ENCODE measurements at regions not wholly inside any gene's neighbourhood (a gene's known extent, or its start where the extent isn't known, plus 50 kb on each side); places are given as distances from the start of the nearest gene placed in this dataset.
"Not testable (repeated sequence)": the region's sequence is repeated elsewhere in the genome, so short reads cannot be mapped to it uniquely, and the experiment has no call there.

GRCh38 chr10:55892276-55892675 lies 468.8 kb downstream of the ZWINT start:
- no peak for DNase-seq

- no peak for DNase-seq
Observed at GRCh38 chr10:55881588-55881987, 479.5 kb downstream of the ZWINT start.

GRCh38 chr10:55873485-55873884 lies 487.6 kb downstream of the ZWINT start:
- no peak for DNase-seq

- DNase-seq, result no peak
Observed at GRCh38 chr10:55870186-55870585, 490.9 kb downstream of the ZWINT start.

- DNase-seq, result no peak
Observed at GRCh38 chr10:55867848-55868247, 493.2 kb downstream of the ZWINT start.

- DNase-seq, result no peak
Observed at GRCh38 chr10:55858730-55859129, 502.3 kb downstream of the ZWINT start.

GRCh38 chr10:55852900-55853299 lies 508.2 kb downstream of the ZWINT start:
- no peak for DNase-seq

GRCh38 chr10:55837273-55837672 lies 523.8 kb downstream of the ZWINT start:
- DNase-seq, result no peak

GRCh38 chr10:55822096-55822495 lies 539.0 kb downstream of the ZWINT start:
- DNase-seq, result no peak

GRCh38 chr10:55820478-55820877 lies 540.6 kb downstream of the ZWINT start:
- DNase-seq, result no peak

- no peak for DNase-seq
Observed at GRCh38 chr10:55820071-55820470, 541.0 kb downstream of the ZWINT start.

GRCh38 chr10:55813451-55814170 lies 547.4 kb downstream of the ZWINT start:
- DNase-seq, result no peak

GRCh38 chr10:55803055-55803454 lies 558.0 kb downstream of the ZWINT start:
- no peak for DNase-seq

GRCh38 chr10:55801353-55801661 lies 559.8 kb downstream of the ZWINT start:
- DNase-seq, result no peak

GRCh38 chr10:55800602-55801352 lies 560.3 kb downstream of the ZWINT start:
- no peak for DNase-seq

GRCh38 chr10:55793024-55793423 lies 568.0 kb downstream of the ZWINT start:
- DNase-seq, result no peak

GRCh38 chr10:55790276-55790675 lies 570.8 kb downstream of the ZWINT start:
- not testable (repeated sequence) for DNase-seq

- DNase-seq, result no peak
Observed at GRCh38 chr10:55786461-55787050, 574.5 kb downstream of the ZWINT start.

GRCh38 chr10:55782181-55782580 lies 578.9 kb downstream of the ZWINT start:
- no peak for DNase-seq

- DNase-seq, result no peak
Observed at GRCh38 chr10:55766212-55766611, 594.8 kb downstream of the ZWINT start.

- no peak for DNase-seq
Observed at GRCh38 chr10:55750458-55750857, 610.6 kb downstream of the ZWINT start.

GRCh38 chr10:55747244-55747643 lies 613.8 kb downstream of the ZWINT start:
- no peak for DNase-seq

GRCh38 chr10:55746002-55746401 lies 615.1 kb downstream of the ZWINT start:
- no peak for DNase-seq

- DNase-seq, result no peak
Observed at GRCh38 chr10:55742487-55742886, 618.6 kb downstream of the ZWINT start.
